SK-N-MC (cell line): ENCODE measurements at regions not wholly inside any gene's neighbourhood (a gene's known extent, or its start where the extent isn't known, plus 50 kb on each side); places are given as distances from the start of the nearest gene placed in this dataset.

Source experiments
- DNase-seq: peaks from one replicate; pipeline ENCODE4 v3.0.0-alpha.2; 2011; ENCODE audit warnings: low read depth, low spot score
- H3K27ac ChIP-seq: fragments of 200-600 bp; sonication (generic); 2 replicates; pipeline ENCODE4 v1.5.1; 2016; ENCODE audit warnings: mixed run types
- H3K36me3 ChIP-seq: fragments of 200-600 bp; sonication (generic); 2 replicates; pipeline ENCODE4 v1.6.1; 2017; ENCODE audit warnings: antibody characterized with exemption, low read length, mixed read lengths; ENCODE audit not compliant: insufficient read depth
- H3K4me3 ChIP-seq: fragments of 200-600 bp; sonication (generic); 2 replicates; pipeline ENCODE4 v1.5.1; 2016
- H3K9ac ChIP-seq: fragments of 200-600 bp; sonication (generic); 2 replicates; pipeline ENCODE4 v1.8.0; 2017; ENCODE audit warnings: mixed run types, mixed read lengths; ENCODE audit not compliant: insufficient read length
- H3K9me3 ChIP-seq: fragments of 200-600 bp; sonication (generic); 2 replicates; pipeline ENCODE4 v1.6.1; 2017; ENCODE audit warnings: low read depth, mild to moderate bottlenecking, antibody characterized with exemption, low read length, moderate library complexity, mixed read lengths
- EZH2 ChIP-seq: fragments of 200-600 bp; sonication (generic); IDR thresholded peaks from one replicate; pipeline ENCODE4 v1.6.1; 2017; ENCODE audit warnings: antibody characterized with exemption
- FOXP2 ChIP-seq: optimal IDR thresholded peaks from 2 replicates; pipeline ENCODE3; 2011; ENCODE audit warnings: mild to moderate bottlenecking, moderate library complexity; ENCODE audit not compliant: insufficient read depth; ENCODE audit errors: extremely low read length, control extremely low read depth
- POLR2AphosphoS5 ChIP-seq: IDR thresholded peaks from 2 replicates; pipeline ENCODE4 v1.6.1; 2012; ENCODE audit warnings: mild to moderate bottlenecking, low read depth, low read length, borderline replicate concordance

GRCh38 chr12:58801986-58802385, 118.3 kb downstream of the LRIG3 start:
- Histone ChIP-seq H3K27ac (no peak overlapping the region), H3K9me3 (no peaks in the 10 kb centered on the region), H3K36me3 (no peaks in the 10 kb centered on the region), H3K4me3 (no peak overlapping the region), H3K9ac (no peak overlapping the region)
- TF ChIP-seq POLR2AphosphoS5: no peak
- DNase-seq: no peak

DNA sequence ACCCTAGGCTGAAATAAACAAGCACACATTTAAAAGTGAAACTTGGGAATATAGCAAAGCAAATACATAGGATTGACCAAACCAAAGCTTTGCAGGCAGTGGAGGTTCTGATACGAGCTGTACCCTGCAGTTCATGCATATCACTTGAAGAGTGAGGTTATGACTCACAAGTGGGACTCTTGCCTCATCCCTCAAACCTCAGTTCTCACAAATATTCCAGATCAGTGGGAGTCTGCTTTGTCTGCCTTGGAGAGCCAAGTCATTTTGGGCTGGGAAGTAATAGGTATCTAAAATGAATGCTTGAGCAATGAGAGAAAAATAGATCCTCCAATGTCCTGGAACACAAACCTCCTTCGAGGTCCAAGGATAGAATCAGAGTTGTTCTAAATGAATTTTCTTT, 116.4 kb downstream of the LRIG3 start:
- no peak for DNase-seq
- H3K9ac ChIP-seq: no peak overlapping the region
- H3K9me3 ChIP-seq: no peaks in the 10 kb centered on the region
- TF ChIP-seq EZH2 (no peak), FOXP2 (no peak), POLR2AphosphoS5 (no peak)
- H3K27ac ChIP-seq: no peak overlapping the region
- H3K36me3 ChIP-seq: no peaks in the 10 kb centered on the region
- H3K4me3 ChIP-seq: no peak overlapping the region

DNA sequence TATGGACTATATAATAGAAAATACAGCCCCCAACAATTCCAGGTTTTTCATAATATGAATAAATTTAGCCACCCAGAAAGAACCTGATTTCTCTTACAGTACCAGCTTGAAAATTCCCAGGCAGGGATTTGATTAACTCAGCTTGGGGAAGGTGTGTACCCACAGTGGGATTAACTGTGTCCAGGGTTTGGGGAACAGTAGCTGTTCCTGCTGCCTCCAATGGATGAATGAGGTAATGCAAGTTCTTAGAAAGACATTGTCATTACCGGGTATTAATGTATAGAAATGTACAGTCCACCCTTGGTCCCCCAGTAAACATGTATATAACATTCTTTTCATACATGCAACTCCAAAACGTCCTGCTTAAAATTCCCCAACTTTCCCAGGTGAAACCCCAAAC, 115.6 kb downstream of the LRIG3 start:
- DNase-seq: no peak
- no peaks in the 10 kb centered on the region for H3K9me3 ChIP-seq
- H3K27ac ChIP-seq: no peak overlapping the region
- H3K9ac ChIP-seq: no peak overlapping the region
- TF ChIP-seq POLR2AphosphoS5 (no peak), EZH2 (no peak), FOXP2 (no peak)
- no peaks in the 10 kb centered on the region for H3K36me3 ChIP-seq
- no peak overlapping the region for H3K4me3 ChIP-seq

DNA sequence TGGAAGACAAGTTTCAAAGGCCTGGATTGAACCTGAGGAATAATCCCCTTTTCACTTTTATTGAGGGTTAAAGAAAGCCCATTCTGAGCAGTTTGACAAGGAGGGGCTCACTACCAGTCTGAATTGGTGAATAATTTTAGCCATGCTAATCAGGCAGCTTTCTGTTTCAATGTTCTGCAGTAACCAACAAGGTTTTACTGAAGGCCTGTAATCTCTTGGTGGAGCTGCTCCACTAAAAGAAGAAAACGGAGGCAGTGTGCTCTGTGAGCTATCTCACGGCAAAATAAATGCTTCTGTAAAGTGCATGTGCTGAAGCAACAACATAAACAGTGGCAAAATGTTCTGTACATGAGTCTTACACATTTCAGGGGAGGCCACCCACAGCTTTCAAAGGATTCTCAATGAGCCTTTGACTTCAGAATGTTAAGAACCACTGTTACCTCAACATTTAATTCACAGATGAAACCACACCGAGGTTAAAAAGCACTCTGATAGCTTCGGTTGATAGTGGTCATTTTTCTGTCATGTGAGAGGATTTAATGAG, 111.2 kb downstream of the LRIG3 start:
- DNase-seq: no peak
- Histone ChIP-seq H3K4me3 (no peak overlapping the region), H3K9me3 (no peaks in the 10 kb centered on the region), H3K27ac (no peak overlapping the region), H3K9ac (no peak overlapping the region), H3K36me3 (no peaks in the 10 kb centered on the region)
- no peak for TF ChIP-seq POLR2AphosphoS5
- no peak for TF ChIP-seq EZH2
- TF ChIP-seq FOXP2: no peak

- Histone ChIP-seq H3K9ac (no peak overlapping the region), H3K27ac (no peak overlapping the region), H3K9me3 (no peaks in the 10 kb centered on the region), H3K36me3 (no peaks in the 10 kb centered on the region), H3K4me3 (no peak overlapping the region)
- DNase-seq: no peak
- TF ChIP-seq FOXP2 (no peak), EZH2 (no peak), POLR2AphosphoS5 (no peak)
Observed at GRCh38 chr12:58811346-58811745, 109.0 kb downstream of the LRIG3 start.

GRCh38 chr12:58812214-58812613, 108.1 kb downstream of the LRIG3 start:
- H3K9ac ChIP-seq: no peak overlapping the region
- no peaks in the 10 kb centered on the region for H3K36me3 ChIP-seq
- TF ChIP-seq EZH2 (no peak), POLR2AphosphoS5 (no peak), FOXP2 (no peak)
- no peak overlapping the region for H3K4me3 ChIP-seq
- H3K9me3 ChIP-seq: no peaks in the 10 kb centered on the region
- H3K27ac ChIP-seq: no peak overlapping the region
- no peak for DNase-seq

- Histone ChIP-seq H3K36me3 (no peaks in the 10 kb centered on the region), H3K9ac (no peak overlapping the region), H3K27ac (no peak overlapping the region), H3K4me3 (no peak overlapping the region), H3K9me3 (no peaks in the 10 kb centered on the region)
- TF ChIP-seq EZH2 (no peak), POLR2AphosphoS5 (no peak), FOXP2 (no peak)
- no peak for DNase-seq
Observed at GRCh38 chr12:58814036-58814435, 106.3 kb downstream of the LRIG3 start.

DNA sequence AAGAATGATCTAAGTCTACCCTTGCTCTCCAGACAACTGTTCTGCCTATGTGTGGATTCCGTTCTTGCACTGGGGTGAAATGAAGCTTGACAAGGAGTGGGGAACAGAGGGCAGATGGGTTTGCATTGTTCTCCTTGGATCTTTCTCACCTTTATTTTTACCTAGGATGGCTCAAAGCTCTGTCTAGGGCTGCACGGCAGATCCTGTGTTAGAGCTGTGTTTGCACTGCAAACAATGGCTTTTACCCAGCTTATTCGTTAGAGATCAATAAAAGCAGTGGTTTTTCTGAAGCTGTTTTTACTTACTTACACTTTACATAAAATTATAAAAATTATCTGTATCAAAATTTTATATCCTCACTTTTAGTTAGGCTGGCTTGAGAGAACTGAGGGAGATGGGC, 105.1 kb downstream of the LRIG3 start:
- Histone ChIP-seq H3K27ac (no peak overlapping the region), H3K36me3 (no peaks in the 10 kb centered on the region), H3K9me3 (no peaks in the 10 kb centered on the region), H3K9ac (no peak overlapping the region), H3K4me3 (no peak overlapping the region)
- TF ChIP-seq EZH2 (no peak), POLR2AphosphoS5 (no peak), FOXP2 (no peak)
- no peak for DNase-seq

DNA sequence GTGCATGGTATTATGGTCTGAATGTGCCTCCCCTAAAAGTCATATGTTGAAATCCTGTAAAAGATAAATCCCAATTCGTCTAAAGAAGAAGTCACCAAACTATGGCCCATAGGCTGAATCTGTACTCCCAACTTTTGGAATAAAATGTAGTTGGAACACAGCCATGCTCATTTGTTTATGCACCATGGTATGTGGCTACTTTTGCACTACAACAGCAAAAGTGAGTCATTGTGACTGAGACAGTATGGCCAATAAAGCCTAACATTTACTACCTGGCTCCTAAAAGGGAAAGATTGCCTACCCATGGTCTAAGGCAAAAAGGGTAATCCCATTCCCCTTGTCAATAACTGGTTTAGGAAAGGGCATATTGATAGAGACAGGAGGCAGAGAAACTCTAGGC, 101.8 kb downstream of the LRIG3 start:
- Histone ChIP-seq H3K27ac (no peak overlapping the region), H3K4me3 (no peak overlapping the region), H3K36me3 (no peaks in the 10 kb centered on the region), H3K9me3 (no peaks in the 10 kb centered on the region), H3K9ac (no peak overlapping the region)
- DNase-seq: no peak
- TF ChIP-seq EZH2 (no peak), POLR2AphosphoS5 (no peak), FOXP2 (no peak)

- no peaks in the 10 kb centered on the region for H3K36me3 ChIP-seq
- TF ChIP-seq FOXP2 (no peak), EZH2 (no peak), POLR2AphosphoS5 (no peak)
- no peaks in the 10 kb centered on the region for H3K9me3 ChIP-seq
- H3K27ac ChIP-seq: no peak overlapping the region
- no peak overlapping the region for H3K9ac ChIP-seq
- no peak for DNase-seq
- no peak overlapping the region for H3K4me3 ChIP-seq
Observed at GRCh38 chr12:58819345-58819744, 101.0 kb downstream of the LRIG3 start.
